SU-DHL-6 (cell line): ENCODE measurements at regions not wholly inside any gene's neighbourhood (a gene's known extent, or its start where the extent isn't known, plus 50 kb on each side); places are given as distances from the start of the nearest gene placed in this dataset.
"Not testable (repeated sequence)": the region's sequence is repeated elsewhere in the genome, so short reads cannot be mapped to it uniquely, and the experiment has no call there.

Experiments
- H2AFZ ChIP-seq: fragments of 200-600 bp; sonication (generic); 2 replicates; pipeline ENCODE4 v1.6.1; 2014; ENCODE audit warnings: low read depth, mild to moderate bottlenecking, moderate library complexity, mixed read lengths, antibody characterized with exemption, low read length; ENCODE audit not compliant: severe bottlenecking
- H3F3A ChIP-seq: fragments of 200-600 bp; shearing (Covaris generic); 2 replicates; pipeline ENCODE4 v1.6.0; 2016; ENCODE audit warnings: antibody characterized with exemption, mild to moderate bottlenecking; ENCODE audit not compliant: insufficient read depth
- H3K27ac ChIP-seq: fragments of 200-600 bp; sonication (generic); 2 replicates; pipeline ENCODE4 v1.5.1; 2016; ENCODE audit warnings: low read depth, mild to moderate bottlenecking, low read length, moderate library complexity, mixed read lengths
- H3K27me3 ChIP-seq: fragments of 200-600 bp; sonication (generic), shearing (Covaris generic); 2 replicates; pipeline ENCODE4 v1.6.0; 2014; ENCODE audit warnings: mild to moderate bottlenecking, low read length
- H3K36me3 ChIP-seq: fragments of 200-600 bp; sonication (generic); 2 replicates; pipeline ENCODE4 v1.6.1; 2014; ENCODE audit warnings: mild to moderate bottlenecking, low read length, mixed read lengths
- H3K4me2 ChIP-seq: fragments of 300-600, 200-600 bp; shearing (Covaris generic), sonication (generic); 2 replicates; pipeline ENCODE4 v1.6.0; 2014; ENCODE audit warnings: low read length, low read depth, mild to moderate bottlenecking; ENCODE audit not compliant: poor library complexity, severe bottlenecking
- H3K4me3 ChIP-seq: fragments of 200-600 bp; sonication (generic); 2 replicates; pipeline ENCODE4 v1.5.1; 2014; ENCODE audit warnings: antibody characterized with exemption, low read length, mild to moderate bottlenecking, mixed read lengths; ENCODE audit not compliant: insufficient read depth, poor library complexity, severe bottlenecking
- H3K79me2 ChIP-seq: fragments of 200-600 bp; sonication (generic); 2 replicates; pipeline ENCODE4 v1.6.1; 2014; ENCODE audit warnings: mild to moderate bottlenecking, low read length, moderate library complexity; ENCODE audit not compliant: insufficient read depth
- H3K9ac ChIP-seq: fragments of 200-600 bp; sonication (generic); 2 replicates; pipeline ENCODE4 v1.7.0; 2014; ENCODE audit warnings: mild to moderate bottlenecking, low read length
- H3K9me2 ChIP-seq: fragments of 200-600 bp; sonication (generic); replicated peaks from 2 replicates; pipeline ENCODE4 v1.6.1; 2014; ENCODE audit warnings: low read length; ENCODE audit not compliant: insufficient read depth
- H3K9me3 ChIP-seq: fragments of 200-600 bp; sonication (generic); 2 replicates; pipeline ENCODE4 v1.6.1; 2014; ENCODE audit warnings: low read length, mixed read lengths; ENCODE audit not compliant: insufficient read depth
- H4K20me1 ChIP-seq: fragments of 200-600 bp; sonication (generic); 2 replicates; pipeline ENCODE4 v1.6.1; 2014; ENCODE audit warnings: low read depth, mild to moderate bottlenecking, antibody characterized with exemption, low read length, moderate library complexity, mixed read lengths
- EZH2phosphoT487 ChIP-seq: fragments of 200-600 bp; sonication (generic), shearing (Covaris generic); conservative IDR thresholded peaks from 2 replicates; pipeline ENCODE4 v1.6.1; 2018; ENCODE audit warnings: mild to moderate bottlenecking, antibody characterized with exemption, low read length, moderate library complexity, mixed read lengths
- TF ChIP-seq, protein P1 (sequence below): fragments of 200-600 bp; sonication (generic); IDR thresholded peaks from one replicate; pipeline ENCODE4 v1.5.1; 2017; ENCODE audit warnings: antibody characterized with exemption, mild to moderate bottlenecking, low read length, moderate library complexity; ENCODE audit not compliant: insufficient read depth, poor library complexity, severe bottlenecking

GRCh38 chr19:56900573-56901097 lies 60.1 kb upstream of the PEG3 start:
- TF ChIP-seq, protein P1, sequence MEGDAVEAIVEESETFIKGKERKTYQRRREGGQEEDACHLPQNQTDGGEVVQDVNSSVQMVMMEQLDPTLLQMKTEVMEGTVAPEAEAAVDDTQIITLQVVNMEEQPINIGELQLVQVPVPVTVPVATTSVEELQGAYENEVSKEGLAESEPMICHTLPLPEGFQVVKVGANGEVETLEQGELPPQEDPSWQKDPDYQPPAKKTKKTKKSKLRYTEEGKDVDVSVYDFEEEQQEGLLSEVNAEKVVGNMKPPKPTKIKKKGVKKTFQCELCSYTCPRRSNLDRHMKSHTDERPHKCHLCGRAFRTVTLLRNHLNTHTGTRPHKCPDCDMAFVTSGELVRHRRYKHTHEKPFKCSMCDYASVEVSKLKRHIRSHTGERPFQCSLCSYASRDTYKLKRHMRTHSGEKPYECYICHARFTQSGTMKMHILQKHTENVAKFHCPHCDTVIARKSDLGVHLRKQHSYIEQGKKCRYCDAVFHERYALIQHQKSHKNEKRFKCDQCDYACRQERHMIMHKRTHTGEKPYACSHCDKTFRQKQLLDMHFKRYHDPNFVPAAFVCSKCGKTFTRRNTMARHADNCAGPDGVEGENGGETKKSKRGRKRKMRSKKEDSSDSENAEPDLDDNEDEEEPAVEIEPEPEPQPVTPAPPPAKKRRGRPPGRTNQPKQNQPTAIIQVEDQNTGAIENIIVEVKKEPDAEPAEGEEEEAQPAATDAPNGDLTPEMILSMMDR: no peak
- TF ChIP-seq EZH2phosphoT487: no peak
- Histone ChIP-seq H3K27me3 (no peaks in the 10 kb centered on the region), H3K36me3 (no peaks in the 10 kb centered on the region), H3K4me3 (no peak overlapping the region), H2AFZ (no peak overlapping the region), H3K27ac (no peak overlapping the region), H3F3A (no peaks in the 10 kb centered on the region), H3K79me2 (no peaks in the 10 kb centered on the region), H3K9ac (no peak overlapping the region), H4K20me1 (no peaks in the 10 kb centered on the region), H3K9me3 (no peaks in the 10 kb centered on the region), H3K4me2 (no peak overlapping the region), H3K9me2 (no peaks in the 10 kb centered on the region)

DNA sequence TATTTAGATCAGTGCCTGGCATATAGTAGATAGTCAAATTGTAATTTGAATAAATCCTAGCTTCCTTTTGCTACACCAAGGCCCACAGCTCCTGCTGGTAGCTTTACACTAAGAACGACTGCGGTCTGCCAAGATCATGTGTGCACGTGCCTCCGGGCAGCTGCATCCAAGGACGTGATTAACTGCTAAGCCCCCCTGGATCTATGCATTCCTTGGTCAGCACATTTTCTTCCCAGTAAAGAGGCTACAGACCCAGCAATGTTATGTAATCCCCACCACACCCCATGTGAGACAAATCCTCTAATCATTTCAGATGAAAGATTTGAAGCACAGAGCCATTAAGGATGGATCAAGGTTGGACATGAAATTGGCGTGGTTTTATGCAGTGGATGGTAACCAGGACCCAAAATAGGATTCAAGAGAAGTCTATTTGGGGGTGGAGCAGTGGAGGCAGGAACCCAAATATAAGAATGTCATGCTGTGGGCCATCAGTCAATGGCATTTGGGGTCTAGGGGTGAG lies 65.2 kb upstream of the PEG3 start:
- no peak overlapping the region for H3K9ac ChIP-seq
- no peak overlapping the region for H3K27ac ChIP-seq
- no peaks in the 10 kb centered on the region for H3K9me2 ChIP-seq
- no peaks in the 10 kb centered on the region for H4K20me1 ChIP-seq
- TF ChIP-seq EZH2phosphoT487: no peak
- TF ChIP-seq, protein P1: no peak
- no peaks in the 10 kb centered on the region for H3F3A ChIP-seq
- no peaks in the 10 kb centered on the region for H3K27me3 ChIP-seq
- no peaks in the 10 kb centered on the region for H3K36me3 ChIP-seq
- no peaks in the 10 kb centered on the region for H3K79me2 ChIP-seq
- H3K4me3 ChIP-seq: no peak overlapping the region
- H2AFZ ChIP-seq: no peak overlapping the region
- no peak overlapping the region for H3K4me2 ChIP-seq
- no peaks in the 10 kb centered on the region for H3K9me3 ChIP-seq

DNA sequence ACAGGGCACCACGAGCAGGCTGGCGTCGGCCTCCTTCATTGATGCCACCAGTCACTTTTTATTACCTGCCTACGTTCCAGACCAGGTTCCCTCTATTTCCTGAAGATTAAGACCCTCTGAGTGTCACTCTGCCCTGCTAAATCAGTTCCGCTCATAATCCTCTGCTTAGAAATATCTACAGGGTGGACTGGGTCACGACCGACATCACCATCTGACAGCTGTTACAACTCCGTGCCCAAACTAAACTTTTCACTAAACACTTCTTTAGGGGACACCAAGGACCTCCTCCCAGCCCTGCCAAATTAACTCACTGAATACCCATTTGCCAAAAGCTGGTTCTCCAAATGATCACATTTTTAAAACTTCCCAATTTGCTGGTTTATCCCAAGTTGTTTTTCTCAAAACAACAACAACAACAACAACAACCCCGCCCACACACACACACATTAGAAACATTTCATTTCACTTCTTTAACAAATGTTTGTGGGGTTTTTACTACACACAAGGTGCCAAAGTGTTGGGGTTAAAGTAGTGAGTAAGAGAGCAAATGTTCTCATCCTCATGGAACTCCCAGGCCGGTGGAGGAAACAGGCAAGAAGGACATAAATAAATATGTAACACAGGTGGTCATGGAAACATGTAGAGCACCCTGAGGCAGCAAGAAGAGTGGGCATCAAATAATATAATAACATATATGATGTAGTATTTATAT lies 72.0 kb upstream of the PEG3 start:
- Histone ChIP-seq H2AFZ (no peak overlapping the region), H3K36me3 (no peaks in the 10 kb centered on the region), H3K4me3 (no peak overlapping the region), H3K9me3 (no peaks in the 10 kb centered on the region), H3K27ac (no peak overlapping the region), H3K27me3 (no peaks in the 10 kb centered on the region), H3K9ac (no peak overlapping the region), H3K79me2 (no peaks in the 10 kb centered on the region), H4K20me1 (no peaks in the 10 kb centered on the region), H3K9me2 (no peaks in the 10 kb centered on the region), H3F3A (no peaks in the 10 kb centered on the region), H3K4me2 (no peak overlapping the region)
- TF ChIP-seq, protein P1: no peak
- no peak for TF ChIP-seq EZH2phosphoT487

DNA sequence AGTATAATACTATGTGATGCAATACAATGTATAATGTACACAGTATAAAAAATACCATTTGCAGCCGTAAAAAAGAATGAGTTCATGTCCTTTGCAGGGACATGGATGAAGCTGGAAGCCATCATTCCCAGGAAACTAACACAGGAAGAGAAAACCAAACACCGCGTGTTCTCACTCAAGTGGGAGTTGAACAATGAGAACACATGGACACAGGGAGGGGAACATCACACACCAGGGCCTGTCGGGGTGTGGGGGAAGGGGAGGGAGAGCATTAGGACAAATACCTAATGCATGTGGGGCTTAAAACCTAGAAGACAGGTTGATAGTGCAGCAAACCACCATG lies 72.6 kb upstream of the PEG3 start:
- not testable (repeated sequence) for H3K27ac ChIP-seq, H3F3A ChIP-seq, H3K4me3 ChIP-seq, H4K20me1 ChIP-seq, H3K79me2 ChIP-seq, H2AFZ ChIP-seq, H3K4me2 ChIP-seq, H3K27me3 ChIP-seq, H3K36me3 ChIP-seq, H3K9me2 ChIP-seq, H3K9me3 ChIP-seq, H3K9ac ChIP-seq
